PFSK-1 (cell line): ENCODE measurements at regions not wholly inside any gene's neighbourhood (a gene's known extent, or its start where the extent isn't known, plus 50 kb on each side); places are given as distances from the start of the nearest gene placed in this dataset.

Source experiments
- POLR2AphosphoS5 ChIP-seq: IDR thresholded peaks from 2 replicates; pipeline ENCODE4 v1.6.1; 2012; ENCODE audit warnings: low read depth, mild to moderate bottlenecking, control low read depth, low read length, moderate library complexity
- SIN3A ChIP-seq: IDR thresholded peaks from 2 replicates; pipeline ENCODE4 v1.6.1; 2012; ENCODE audit warnings: mild to moderate bottlenecking, low read length, moderate library complexity, borderline replicate concordance; ENCODE audit not compliant: insufficient read depth
- TAF1 ChIP-seq: IDR thresholded peaks from 2 replicates; pipeline ENCODE4 v1.6.1; 2012; ENCODE audit warnings: low read length, control low read depth, borderline replicate concordance; ENCODE audit not compliant: insufficient read depth

DNA sequence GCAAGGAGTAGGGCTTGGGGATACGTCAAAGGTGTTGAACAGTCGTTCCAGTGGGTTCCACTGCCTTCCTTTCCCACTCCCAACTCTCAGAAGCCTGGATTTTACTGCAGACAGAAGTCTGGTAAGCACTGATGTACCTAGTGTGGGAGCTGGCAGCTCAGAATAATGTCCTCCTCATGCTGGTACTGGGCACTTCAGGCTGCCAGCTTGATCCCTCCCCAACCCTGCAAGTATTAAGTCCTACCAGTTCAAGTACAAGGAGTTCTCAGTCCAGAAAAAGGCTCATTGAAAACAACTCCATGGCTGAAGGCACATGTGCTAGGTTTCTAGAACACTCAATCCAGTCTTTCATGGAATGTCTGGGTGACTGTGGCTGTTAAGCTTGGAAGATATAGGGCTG, 304.3 kb downstream of the NUAK1 start:
- TF ChIP-seq POLR2AphosphoS5 = no peak
- no peak for TF ChIP-seq TAF1
- no peak for TF ChIP-seq SIN3A
